Ascending aorta (tissue), 2 donors: ENCODE measurements at regions not wholly inside any gene's neighbourhood (a gene's known extent, or its start where the extent isn't known, plus 50 kb on each side); places are given as distances from the start of the nearest gene placed in this dataset.

Experiments used
- DNase-seq, 2 donors: peaks; one replicate each; pipeline ENCODE4 v3.0.0-alpha.2; 2019; ENCODE audit warnings: low spot score in 2 of 2
- H3K27ac ChIP-seq, 2 donors: fragments of 200-600 bp; sonication (generic); one replicate each; pipeline ENCODE4 v1.5.1; 2016 to 2017; ENCODE audit warnings: mild to moderate bottlenecking in 1 of 2
- H3K27me3 ChIP-seq: fragments of 200-600 bp; sonication (generic); one replicate; pipeline ENCODE4 v1.5.1; 2017
- H3K36me3 ChIP-seq, 2 donors: fragments of 200-600 bp; sonication (generic); one replicate each; pipeline ENCODE4 v1.5.1; 2016
- H3K4me1 ChIP-seq, 2 donors: fragments of 200-600 bp; sonication (generic); one replicate each; pipeline ENCODE4 v1.5.1; 2016 to 2017; ENCODE audit warnings: mild to moderate bottlenecking in 1 of 2
- H3K4me3 ChIP-seq, 2 donors: fragments of 200-600 bp; sonication (generic); one replicate each; pipeline ENCODE4 v1.5.1; 2016 to 2017; ENCODE audit warnings: mild to moderate bottlenecking in 1 of 2
- H3K9me3 ChIP-seq, 2 donors: fragments of 200-600 bp; sonication (generic); one replicate each; pipeline ENCODE4 v1.5.1; 2016
- CTCF ChIP-seq, 3 experiments: fragments of 200-600 bp in 2 of 3; fragments of 450-650 bp in 1 of 3; sonication (generic) in 2 of 3; IDR thresholded peaks; one replicate each; pipeline ENCODE4 v1.5.1; 2016 to 2019; ENCODE audit warnings: antibody characterized with exemption in 3 of 3, mild to moderate bottlenecking in 1 of 3, moderate library complexity in 1 of 3
- intact Hi-C: fragments of 100-400 bp; cut with DNase I; formaldehyde crosslinking; loops from one replicate; pipeline ENCODE4 v1.15.1; 2023

DNA sequence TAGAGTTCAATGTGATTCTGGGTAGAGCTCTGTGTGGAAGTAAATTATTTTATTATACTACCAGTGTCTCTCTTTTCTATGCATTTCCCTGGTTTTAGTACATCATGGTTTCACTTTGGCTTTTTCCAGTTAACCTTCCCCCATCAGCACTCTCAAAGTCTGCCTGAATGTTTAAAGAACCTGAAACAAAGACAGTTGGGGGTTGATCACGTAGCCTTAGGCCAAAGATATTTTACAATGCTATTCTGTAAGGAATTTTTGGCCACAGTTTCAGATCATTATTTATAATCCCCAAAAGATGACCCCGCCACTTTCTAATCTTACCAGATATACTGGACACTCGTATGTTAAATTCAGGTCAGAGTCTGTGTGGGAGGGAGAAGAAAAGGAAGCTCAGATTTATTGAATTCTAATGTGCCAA, 156.3 kb upstream of the TMC3 start:
- Histone ChIP-seq H3K9me3 (no peaks in the 10 kb centered on the region), H3K4me1 (peaks cover 0 to 7% of the 10 kb centered on the region in 2 donors), H3K36me3 (no peaks in the 10 kb centered on the region), H3K27me3 (no peaks in the 10 kb centered on the region), H3K27ac (no peak overlapping the region), H3K4me3 (no peak overlapping the region)
- DNase-seq, result no peak
- no peak for TF ChIP-seq CTCF (IDR thresholded peaks at IDR 0.05)
- intact Hi-C loops, result no loop called here

GRCh38 chr15:81529481-81529880, 155.5 kb upstream of the TMC3 start:
- Histone ChIP-seq H3K36me3 (no peaks in the 10 kb centered on the region), H3K4me3 (no peak overlapping the region), H3K27me3 (no peaks in the 10 kb centered on the region), H3K27ac (no peak overlapping the region), H3K4me1 (peaks cover 0 to 7% of the 10 kb centered on the region in 2 donors), H3K9me3 (no peaks in the 10 kb centered on the region)
- intact Hi-C loops, result no loop called here
- DNase-seq, result no peak
- TF ChIP-seq CTCF (IDR thresholded peaks at IDR 0.05), result no peak

DNA sequence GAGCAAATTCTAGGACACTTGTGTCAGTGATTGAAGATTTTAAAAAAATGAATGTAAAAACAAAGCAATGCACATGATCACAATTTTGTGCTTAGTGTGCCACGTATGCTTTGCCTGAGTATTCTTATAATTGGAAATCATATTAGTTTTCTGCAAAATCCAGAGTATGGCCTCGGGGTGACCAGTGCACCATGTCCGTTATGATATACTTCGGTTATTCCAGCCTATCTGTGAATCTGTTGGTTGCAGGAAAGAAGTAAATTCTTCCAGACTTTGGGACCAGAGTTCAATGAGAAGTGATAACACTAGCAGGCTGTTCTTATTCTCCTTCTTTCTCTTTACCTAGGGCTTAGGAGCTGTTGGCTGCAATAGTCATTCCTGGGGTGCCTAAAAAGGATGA, 152.0 kb upstream of the TMC3 start:
- no peaks in the 10 kb centered on the region for H3K27me3 ChIP-seq
- no peaks in the 10 kb centered on the region for H3K36me3 ChIP-seq
- intact Hi-C loops, result no loop called here
- no peak overlapping the region for H3K27ac ChIP-seq
- TF ChIP-seq CTCF (IDR thresholded peaks at IDR 0.05), result no peak
- H3K9me3 ChIP-seq, result no peaks in the 10 kb centered on the region
- peaks cover 0 to under 1% of the 10 kb centered on the region in 2 donors for H3K4me1 ChIP-seq
- no peak overlapping the region for H3K4me3 ChIP-seq
- no peak for DNase-seq

DNA sequence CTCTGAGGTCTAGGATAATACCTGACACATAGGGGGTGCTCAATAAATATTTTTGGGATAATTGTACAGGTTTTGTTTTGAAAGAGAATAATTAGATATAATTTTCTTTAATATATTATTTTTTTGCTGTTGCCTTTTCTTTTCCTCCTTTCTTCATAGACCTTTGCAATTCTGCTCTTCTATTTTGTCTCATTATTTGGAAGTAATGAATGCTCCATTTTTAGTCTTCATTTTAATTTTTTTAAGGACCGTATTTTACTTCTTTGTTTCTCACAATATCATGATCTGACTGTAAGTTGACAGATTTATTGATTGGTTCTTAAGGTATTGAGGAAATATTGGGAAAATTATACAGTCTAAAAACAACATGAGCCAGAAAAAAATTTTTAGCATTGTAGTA, 150.5 kb upstream of the TMC3 start:
- H3K4me1 ChIP-seq, result no peaks in the 10 kb centered on the region
- no peak for DNase-seq
- no peaks in the 10 kb centered on the region for H3K27me3 ChIP-seq
- no peak for TF ChIP-seq CTCF (IDR thresholded peaks at IDR 0.05)
- H3K4me3 ChIP-seq, result no peak overlapping the region
- intact Hi-C loops, result no loop called here
- no peaks in the 10 kb centered on the region for H3K36me3 ChIP-seq
- no peaks in the 10 kb centered on the region for H3K9me3 ChIP-seq
- H3K27ac ChIP-seq, result no peak overlapping the region

- H3K9me3 ChIP-seq, result no peaks in the 10 kb centered on the region
- no peak overlapping the region for H3K4me3 ChIP-seq
- no peak for TF ChIP-seq CTCF (IDR thresholded peaks at IDR 0.05)
- no peaks in the 10 kb centered on the region for H3K27me3 ChIP-seq
- no peaks in the 10 kb centered on the region for H3K36me3 ChIP-seq
- intact Hi-C loops, result no loop called here
- no peak for DNase-seq
- H3K27ac ChIP-seq, result no peak overlapping the region
- H3K4me1 ChIP-seq, result no peaks in the 10 kb centered on the region
Measured at GRCh38 chr15:81523867-81524266, 149.9 kb upstream of the TMC3 start.

DNA sequence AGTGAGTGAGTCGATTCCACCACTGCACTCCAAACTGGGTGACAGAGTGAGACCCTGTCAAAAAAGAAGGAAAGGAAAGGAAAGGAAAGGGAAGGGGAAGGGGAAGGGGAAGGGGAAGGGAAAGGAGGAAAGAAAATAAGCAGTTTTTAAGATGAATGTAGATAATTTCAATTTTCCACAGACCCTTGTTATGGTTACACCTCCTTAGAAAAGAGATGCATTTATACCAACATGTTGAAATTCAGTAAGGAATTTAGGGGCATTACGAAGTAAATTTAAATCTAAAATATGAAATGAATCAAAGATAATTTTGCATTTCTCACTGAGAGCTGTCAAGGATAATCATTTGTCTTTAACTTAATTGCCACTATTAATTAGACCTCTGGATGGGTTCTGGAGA, 146.5 kb upstream of the TMC3 start:
- DNase-seq, result no peak
- intact Hi-C loops, result no loop called here
- Histone ChIP-seq H3K9me3 (no peaks in the 10 kb centered on the region), H3K4me1 (no peaks in the 10 kb centered on the region), H3K36me3 (no peaks in the 10 kb centered on the region), H3K27ac (no peak overlapping the region), H3K4me3 (no peak overlapping the region), H3K27me3 (no peaks in the 10 kb centered on the region)
- TF ChIP-seq CTCF (IDR thresholded peaks at IDR 0.05), result no peak
